Upper lobe of right lung (tissue), 1 donor: ENCODE measurements at regions not wholly inside any gene's neighbourhood (a gene's known extent, or its start where the extent isn't known, plus 50 kb on each side); places are given as distances from the start of the nearest gene placed in this dataset.

Experiments
- ATAC-seq: fragments of 200-7000 bp; cut with Tn5 transposase; one replicate; pipeline ENCODE4 v1.9.1; 2020; ENCODE audit warnings: mild to moderate bottlenecking, moderate library complexity
- DNase-seq: peaks from one replicate; pipeline ENCODE4 v3.0.0-alpha.2; 2020
- H3K27ac ChIP-seq: fragments of 200-600 bp; one replicate; pipeline ENCODE4 v1.8.0; 2022
- H3K27me3 ChIP-seq: fragments of 200-600 bp; one replicate; pipeline ENCODE4 v1.8.0; 2022; ENCODE audit warnings: mild to moderate bottlenecking
- H3K36me3 ChIP-seq: fragments of 200-600 bp; one replicate; pipeline ENCODE4 v1.8.0; 2022
- H3K4me1 ChIP-seq: fragments of 200-600 bp; one replicate; pipeline ENCODE4 v1.8.0; 2022
- H3K4me3 ChIP-seq: fragments of 200-600 bp; one replicate; pipeline ENCODE4 v1.8.0; 2022; ENCODE audit warnings: mild to moderate bottlenecking
- H3K9me3 ChIP-seq: fragments of 200-600 bp; one replicate; pipeline ENCODE4 v1.8.0; 2022
- CTCF ChIP-seq: fragments of 200-600 bp; IDR thresholded peaks from one replicate; pipeline ENCODE4 v1.8.0; 2022; ENCODE audit warnings: antibody characterized with exemption
- intact Hi-C: fragments of 100-400 bp; cut with DNase I; formaldehyde crosslinking; loops from one replicate; pipeline ENCODE4 v1.11.0; 2022
- donor health status: DM: no; HTN: yes; CAD: no; lungs with severe emphysema.

- DNase-seq (no peak), ATAC-seq (no peak)
- no peak for TF ChIP-seq CTCF
- intact Hi-C loops: no loop called here
- H3K27ac ChIP-seq: no peak overlapping the region
- H3K4me3 ChIP-seq: no peak overlapping the region
- peaks cover 17% of the 10 kb centered on the region for H3K36me3 ChIP-seq
- H3K27me3 ChIP-seq: no peaks in the 10 kb centered on the region
- no peaks in the 10 kb centered on the region for H3K9me3 ChIP-seq
- H3K4me1 ChIP-seq: no peaks in the 10 kb centered on the region
These were observed 69.5 kb downstream of the PTPRS start for GRCh38 chr19:5271145-5271544.

- no peak for DNase-seq
- no peak overlapping the region for H3K27ac ChIP-seq
- intact Hi-C loops: no loop called here
- ATAC-seq: no peak
- no peak overlapping the region for H3K4me3 ChIP-seq
- no peaks in the 10 kb centered on the region for H3K4me1 ChIP-seq
- no peaks in the 10 kb centered on the region for H3K27me3 ChIP-seq
- no peaks in the 10 kb centered on the region for H3K9me3 ChIP-seq
- peaks cover 17% of the 10 kb centered on the region for H3K36me3 ChIP-seq
- no peak for TF ChIP-seq CTCF
These were observed 70.7 kb downstream of the PTPRS start for GRCh38 chr19:5269926-5270325.

DNA sequence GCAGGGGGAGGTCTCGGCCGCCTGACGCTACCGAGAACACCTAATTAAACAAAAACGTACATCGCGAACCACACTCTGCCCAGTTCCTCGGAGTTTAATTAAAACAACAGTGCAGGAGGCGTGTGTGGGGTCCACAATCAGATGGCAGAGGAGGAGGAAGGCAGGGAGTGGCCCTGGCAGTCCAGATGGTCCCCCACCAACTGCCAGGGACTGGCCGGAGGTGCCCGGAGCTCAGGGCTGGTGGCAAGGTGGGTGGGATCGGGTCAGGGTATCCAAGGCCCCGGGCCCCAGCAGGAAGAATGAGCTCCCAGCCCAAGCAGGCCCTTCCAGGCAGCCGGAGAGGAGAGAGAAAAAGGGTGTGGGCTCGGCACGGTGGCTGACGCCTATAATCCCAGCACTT lies 71.3 kb downstream of the PTPRS start:
- Histone ChIP-seq H3K4me1 (no peaks in the 10 kb centered on the region), H3K9me3 (no peaks in the 10 kb centered on the region), H3K27ac (no peak overlapping the region), H3K4me3 (no peak overlapping the region), H3K36me3 (peaks cover 17% of the 10 kb centered on the region), H3K27me3 (no peaks in the 10 kb centered on the region)
- no peak for TF ChIP-seq CTCF
- intact Hi-C loops: no loop called here
- ATAC-seq: no peak
- no peak for DNase-seq

- Histone ChIP-seq H3K4me3 (no peak overlapping the region), H3K36me3 (peaks cover 15% of the 10 kb centered on the region), H3K9me3 (no peaks in the 10 kb centered on the region), H3K27me3 (no peaks in the 10 kb centered on the region), H3K27ac (no peak overlapping the region), H3K4me1 (no peaks in the 10 kb centered on the region)
- ATAC-seq (no peak), DNase-seq (no peak)
- no peak for TF ChIP-seq CTCF
- intact Hi-C loops: no loop called here
These were observed 71.8 kb downstream of the PTPRS start for GRCh38 chr19:5268801-5269200.

- Histone ChIP-seq H3K4me1 (no peaks in the 10 kb centered on the region), H3K27ac (no peak overlapping the region), H3K9me3 (no peaks in the 10 kb centered on the region), H3K4me3 (no peak overlapping the region), H3K36me3 (peaks cover 6% of the 10 kb centered on the region), H3K27me3 (no peaks in the 10 kb centered on the region)
- no peak for TF ChIP-seq CTCF
- intact Hi-C loops: no loop called here
- DNase-seq: no peak
- ATAC-seq: no peak
These were observed 75.4 kb downstream of the PTPRS start for GRCh38 chr19:5265260-5265659.

- no peaks in the 10 kb centered on the region for H3K9me3 ChIP-seq
- no peaks in the 10 kb centered on the region for H3K27me3 ChIP-seq
- no peak for TF ChIP-seq CTCF
- ATAC-seq (no peak), DNase-seq (no peak)
- no peaks in the 10 kb centered on the region for H3K4me1 ChIP-seq
- no peak overlapping the region for H3K27ac ChIP-seq
- H3K36me3 ChIP-seq: peaks cover 6% of the 10 kb centered on the region
- intact Hi-C loops: no loop called here
- no peak overlapping the region for H3K4me3 ChIP-seq
These were observed 76.2 kb downstream of the PTPRS start for GRCh38 chr19:5264453-5264852.
